GM12878 (cell line): ENCODE measurements at regions not wholly inside any gene's neighbourhood (a gene's known extent, or its start where the extent isn't known, plus 50 kb on each side); places are given as distances from the start of the nearest gene placed in this dataset.

Experiments used
- ATAC-seq: fragments of 200-7000 bp; cut with Tn5 transposase; 3 replicates; pipeline ENCODE4 v1.9.1; 2020; ENCODE audit warnings: mild to moderate bottlenecking, moderate library complexity
- BruUV-seq: library from RNA; stranded (reverse); fragments of 400-500 nt; replicated peaks from 2 replicates; lab custom pipeline; 2021; lab: Mats Ljungman, UMichigan
- CTCF ChIA-PET: fragments of 300-600 bp; sonication (Branson Sonifier 250); formaldehyde crosslinking; extraction: SDS; loops from one replicate; lab custom pipeline; 2021; ENCODE audit warnings: inconsistent platforms; lab: Yijun Ruan, JAX
- POLR2A ChIA-PET: fragments of 350-600 bp; formaldehyde crosslinking; extraction: SDS; loops from one replicate; lab custom pipeline; 2021; ENCODE audit warnings: inconsistent platforms; lab: Charles Lee
- RAD21 ChIA-PET: fragments of 300-600 bp; sonication (Branson Sonifier 250); formaldehyde crosslinking; loops from one replicate; lab custom pipeline; 2023; ENCODE audit warnings: antibody characterized with exemption; ENCODE audit not compliant: unreplicated experiment; lab: Charles Lee
- SMC1A ChIA-PET: fragments of 300-600 bp; sonication (Branson Sonifier 250); formaldehyde crosslinking; loops from one replicate; lab custom pipeline; 2023; ENCODE audit not compliant: unreplicated experiment, uncharacterized antibody; lab: Charles Lee
- DNase-seq: peaks from one replicate; pipeline ENCODE4 v3.0.0-alpha.2; 2011; ENCODE audit warnings: low read depth, low spot score
- FAIRE-seq: peaks from 3 replicates; lab custom pipeline; 2011; peaks lifted over from hg19 to GRCh38; lab: Jason Lieb, UNC
- H2AFZ ChIP-seq: 2 replicates; pipeline ENCODE4 v1.6.0; 2011; ENCODE audit warnings: low read depth, low read length, control low read depth; ENCODE audit not compliant: control insufficient read depth
- H3K27ac ChIP-seq: 2 replicates; pipeline ENCODE4 v1.5.1; 2011; ENCODE audit warnings: control low read depth; ENCODE audit not compliant: control insufficient read depth, insufficient read depth
- H3K27me3 ChIP-seq, 2 experiments: replicated peaks in 1 of 2; 2 replicates each; pipeline versions ENCODE4 v1.6.0 to v1.6.1; 2011; ENCODE audit warnings: low read length in 1 of 2; ENCODE audit not compliant: control insufficient read depth in 2 of 2, insufficient read depth in 2 of 2
- H3K36me3 ChIP-seq, 2 experiments: 2 replicates each; pipeline ENCODE4 v1.5.1; 2011; ENCODE audit warnings: low read length in 1 of 2; ENCODE audit not compliant: control insufficient read depth in 2 of 2, insufficient read depth in 2 of 2
- H3K4me1 ChIP-seq: 2 replicates; pipeline ENCODE4 v1.6.1; 2011; ENCODE audit warnings: mild to moderate bottlenecking, low read length, moderate library complexity, mixed read lengths; ENCODE audit not compliant: control insufficient read depth, insufficient read depth
- H3K4me2 ChIP-seq: 2 replicates; pipeline ENCODE4 v1.6.0; 2011; ENCODE audit warnings: control low read depth; ENCODE audit not compliant: control insufficient read depth, insufficient read depth
- H3K4me3 ChIP-seq: fragments of 200-600 bp; sonication (generic); 2 replicates; pipeline ENCODE4 v1.5.1; 2016
- H3K79me2 ChIP-seq: 2 replicates; pipeline ENCODE4 v1.6.0; 2011; ENCODE audit warnings: low read length; ENCODE audit not compliant: control insufficient read depth, insufficient read depth
- H3K9ac ChIP-seq: 2 replicates; pipeline ENCODE4 v1.8.0; 2011; ENCODE audit warnings: low read length, control low read depth, mixed read lengths; ENCODE audit not compliant: control insufficient read depth, insufficient read depth
- H3K9me3 ChIP-seq: replicated peaks from 3 replicates; pipeline ENCODE4 v1.5.1; 2011; ENCODE audit warnings: mild to moderate bottlenecking, low read length; ENCODE audit not compliant: control insufficient read depth, insufficient read depth
- H4K20me1 ChIP-seq: 2 replicates; pipeline ENCODE4 v1.6.0; 2011; ENCODE audit not compliant: control insufficient read depth, insufficient read depth
- BACH1 ChIP-seq: fragments of 450-650 bp; IDR thresholded peaks from 2 replicates; pipeline ENCODE4 v1.6.1; 2017; ENCODE audit warnings: mild to moderate bottlenecking, borderline replicate concordance
- CHD4 ChIP-seq: fragments of 200-600 bp; sonication (generic); IDR thresholded peaks from 2 replicates; pipeline ENCODE4 v1.6.1; 2016; ENCODE audit warnings: mild to moderate bottlenecking
- E2F4 ChIP-seq: IDR thresholded peaks from 2 replicates; pipeline ENCODE4 v1.6.1; 2012; ENCODE audit warnings: low read depth, low read length, improper control_type of control experiment
- ELK1 ChIP-seq: IDR thresholded peaks from 2 replicates; pipeline ENCODE4 v1.6.1; 2012; ENCODE audit warnings: low read depth, low read length, improper control_type of control experiment
- HDAC6 ChIP-seq: fragments of 200-600 bp; sonication (generic); IDR thresholded peaks from one replicate; pipeline ENCODE4 v1.8.0; 2017; ENCODE audit warnings: antibody characterized with exemption; ENCODE audit not compliant: unreplicated experiment
- HDGF ChIP-seq: fragments of 450-650 bp; IDR thresholded peaks from 2 replicates; pipeline ENCODE4 v1.6.1; 2016; ENCODE audit warnings: antibody characterized with exemption
- HSF1 ChIP-seq: fragments of 150-350 bp; IDR thresholded peaks from 2 replicates; pipeline ENCODE4 v1.6.1; 2014; ENCODE audit warnings: mild to moderate bottlenecking, low read depth, low read length
- IRF5 ChIP-seq: fragments of 450-650 bp; IDR thresholded peaks from 2 replicates; pipeline ENCODE4 v1.6.1; 2017; ENCODE audit warnings: borderline replicate concordance
- KLF5 ChIP-seq: fragments of 450-650 bp; IDR thresholded peaks from 2 replicates; pipeline ENCODE4 v1.6.1; 2014; ENCODE audit warnings: mild to moderate bottlenecking; ENCODE audit not compliant: partially characterized antibody
- NR2C1 ChIP-seq: fragments of 450-650 bp; IDR thresholded peaks from 2 replicates; pipeline ENCODE4 v1.6.1; 2017; ENCODE audit warnings: antibody characterized with exemption, mild to moderate bottlenecking, moderate library complexity
- NR2F1 ChIP-seq: fragments of 450-650 bp; conservative IDR thresholded peaks from 2 replicates; pipeline ENCODE4 v1.6.1; 2017; ENCODE audit warnings: mild to moderate bottlenecking
- PRDM15 ChIP-seq: fragments of 450-650 bp; formaldehyde crosslinking; IDR thresholded peaks from 2 replicates; pipeline ENCODE4 v1.4.0; 2020; ENCODE audit warnings: mild to moderate bottlenecking, moderate library complexity
- RB1 ChIP-seq: fragments of 450-650 bp; formaldehyde crosslinking; IDR thresholded peaks from 2 replicates; pipeline ENCODE4 v1.6.1; 2017; ENCODE audit warnings: mild to moderate bottlenecking, borderline replicate concordance
- SMAD5 ChIP-seq: IDR thresholded peaks from 2 replicates; pipeline ENCODE4 v1.6.1; 2016; ENCODE audit warnings: antibody characterized with exemption, low read depth
- SREBF2 ChIP-seq: IDR thresholded peaks from 2 replicates; pipeline ENCODE4 v1.6.1; 2012; ENCODE audit warnings: mild to moderate bottlenecking, low read length
- TCF7 ChIP-seq: IDR thresholded peaks from 2 replicates; pipeline ENCODE4 v1.6.1; 2014; ENCODE audit warnings: antibody characterized with exemption, borderline replicate concordance
- YBX1 ChIP-seq: fragments of 450-650 bp; IDR thresholded peaks from 2 replicates; pipeline ENCODE4 v1.6.1; 2016; ENCODE audit warnings: antibody characterized with exemption
- ZNF24 ChIP-seq: fragments of 450-650 bp; IDR thresholded peaks from 2 replicates; pipeline ENCODE4 v1.6.1; 2017; ENCODE audit warnings: antibody characterized with exemption, mild to moderate bottlenecking
- ZNF274 ChIP-seq: IDR thresholded peaks from one replicate; pipeline ENCODE4 v1.8.0; 2011; ENCODE audit not compliant: insufficient read length, insufficient read depth
- WGBS: methylation state at CpG from one replicate; pipeline ENCODE4 v1.1.6; 2016; ENCODE audit warnings: low lambda C conversion rate; ENCODE audit not compliant: insufficient replicate concordance, insufficient coverage; ENCODE audit errors: missing lambda C conversion rate; 5-methylcytosine and 5-hydroxymethylcytosine counted together
- in situ Hi-C: fragments of 300-500 bp; cut with MboI; formaldehyde crosslinking; loops from 9 replicates; pipeline ENCODE4 v1.14.3; 2018; ENCODE audit warnings: mixed read lengths
- intact Hi-C: fragments of 100-400 bp; cut with micrococcal nuclease; formaldehyde crosslinking; loops from one replicate; pipeline ENCODE4 v1.14.2; 2022; ENCODE audit not compliant: unreplicated experiment

GRCh38 chr10:65110009-65110408 lies 1588.8 kb downstream of the REEP3 start:
- H3K27ac ChIP-seq = no peak overlapping the region
- H3K79me2 ChIP-seq = no peaks in the 10 kb centered on the region
- H3K27me3 ChIP-seq = no peaks in the 10 kb centered on the region
- ATAC-seq (no peak), FAIRE-seq (no peak), DNase-seq (no peak)
- no TSS peak for BruUV-seq
- H3K4me3 ChIP-seq = no peak overlapping the region
- H4K20me1 ChIP-seq = no peaks in the 10 kb centered on the region
- H3K4me1 ChIP-seq = no peaks in the 10 kb centered on the region
- 50% methylated on average over 2 of the region's 2 CpGs for WGBS
- no peak overlapping the region for H2AFZ ChIP-seq
- SMC1A ChIA-PET = no interaction called here
- no peaks in the 10 kb centered on the region for H3K36me3 ChIP-seq
- RAD21 ChIA-PET = no interaction called here
- H3K9me3 ChIP-seq = no peaks in the 10 kb centered on the region
- H3K4me2 ChIP-seq = no peak overlapping the region
- H3K9ac ChIP-seq = no peak overlapping the region
- intact Hi-C loops (no loop called here), in situ Hi-C loops (no loop called here)
- CTCF ChIA-PET = no interaction called here
- POLR2A ChIA-PET = no interaction called here
- no peak for TF ChIP-seq ELK1
- TF ChIP-seq HDAC6 = no peak
- TF ChIP-seq HSF1 = no peak
- no peak for TF ChIP-seq ZNF274
- no peak for TF ChIP-seq NR2F1
- TF ChIP-seq KLF5 = no peak
- no peak for TF ChIP-seq HDGF
- TF ChIP-seq YBX1 = no peak
- no peak for TF ChIP-seq PRDM15 (CRISPR knock-in tag)
- no peak for TF ChIP-seq SMAD5
- TF ChIP-seq NR2C1 = no peak
- TF ChIP-seq TCF7 = no peak
- no peak for TF ChIP-seq IRF5
- no peak for TF ChIP-seq SREBF2
- TF ChIP-seq CHD4 = no peak
- TF ChIP-seq BACH1 = no peak
- TF ChIP-seq E2F4 = no peak
- TF ChIP-seq ZNF24 = no peak
- no peak for TF ChIP-seq RB1
